ENCODE measurements at regions not wholly inside any gene's neighbourhood (a gene's known extent, or its start where the extent isn't known, plus 50 kb on each side); places are given as distances from the start of the nearest gene placed in this dataset.

- TF ChIP-seq CTCF (IDR thresholded peaks at IDR 0.05) (no peak), POLR2A (IDR thresholded peaks at IDR 0.05) (no peak), POLR2AphosphoS5 (IDR thresholded peaks at IDR 0.05) (no peak)
Observed at GRCh38 chr3:30245858-30246622, 360.4 kb upstream of the TGFBR2 start.

All from sigmoid colon (tissue), 4 donors.